Kidney glomerular epithelial cell (primary cell): ENCODE measurements at regions not wholly inside any gene's neighbourhood (a gene's known extent, or its start where the extent isn't known, plus 50 kb on each side); places are given as distances from the start of the nearest gene placed in this dataset.
A peak's percentile ranks its signal among the peaks of the same experiment; 100 is the strongest.

Source experiments
- DNase-seq: peaks from one replicate; lab custom pipeline; 2025; lab: John Stamatoyannopoulos, UW

DNA sequence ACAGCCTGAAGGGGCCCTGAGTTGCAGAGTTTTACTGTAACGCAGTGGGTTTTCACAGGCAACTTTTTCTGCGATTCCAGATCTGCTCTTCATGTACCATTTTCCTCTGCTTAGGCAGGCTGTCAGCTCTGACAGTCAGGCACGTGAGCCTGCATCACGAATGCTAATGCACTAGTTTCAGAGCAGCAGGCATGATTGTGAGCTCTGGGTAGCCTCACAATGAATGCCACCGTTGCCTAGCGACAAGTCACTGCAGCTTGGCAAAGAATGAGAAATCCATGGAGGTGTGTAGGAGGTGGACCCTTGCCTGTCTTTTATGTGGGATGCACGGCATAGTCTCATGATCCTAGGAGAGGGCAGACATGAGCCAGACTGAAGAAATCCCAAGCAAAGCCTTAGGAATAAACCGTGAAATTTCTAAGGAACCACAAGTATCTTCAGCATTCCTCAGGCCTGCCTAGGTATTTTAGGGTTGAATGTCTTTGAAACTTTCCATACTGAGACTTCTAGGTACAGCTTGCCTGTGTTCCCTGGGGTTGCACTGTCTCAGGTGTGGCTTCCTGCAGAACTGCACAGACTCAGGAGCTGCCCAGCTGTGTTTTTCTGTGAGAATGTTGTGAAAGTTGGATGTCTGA lies 774.7 kb upstream of the TSPY4 start:
- peak; percentile 62 for DNase-seq

DNA sequence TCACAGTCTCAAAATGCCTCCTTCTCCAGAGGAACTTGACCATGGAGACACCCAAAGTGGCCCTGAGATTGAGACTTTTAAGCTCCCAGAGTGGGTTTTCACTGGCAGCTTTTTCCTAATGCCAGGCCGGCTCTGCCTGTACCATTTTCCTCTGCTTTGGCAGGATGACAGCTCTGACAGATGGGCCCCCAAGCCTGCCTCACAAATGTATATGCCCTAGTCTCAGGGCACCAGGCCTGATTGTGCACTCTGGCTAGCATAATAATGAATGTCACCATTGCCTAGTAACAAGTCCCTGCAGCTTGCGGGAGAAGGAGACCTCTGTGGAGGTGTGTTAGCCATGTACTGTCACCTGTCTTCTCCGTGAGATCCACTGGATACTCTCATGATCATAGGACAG lies 772.8 kb upstream of the TSPY4 start:
- no peak for DNase-seq

DNA sequence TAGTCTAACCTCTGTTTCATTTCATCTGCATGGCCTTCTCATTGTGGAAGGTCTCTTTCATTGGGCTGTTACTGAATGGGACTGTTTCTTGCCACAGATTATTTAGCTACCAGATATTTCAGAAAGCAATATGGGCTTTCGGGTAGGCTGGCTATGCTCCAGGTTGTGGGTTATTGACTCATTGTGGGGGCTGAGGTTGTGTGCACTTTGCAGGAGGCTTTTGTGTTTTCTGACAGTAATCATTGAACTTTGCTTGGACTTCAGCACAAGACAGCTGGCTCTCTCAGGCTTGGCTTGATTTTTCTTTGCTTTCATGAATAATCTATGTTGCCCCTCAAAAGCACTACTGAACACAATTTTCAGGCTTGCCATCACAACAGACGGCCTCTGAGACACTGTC lies 771.1 kb upstream of the TSPY4 start:
- peak; percentile 11 for DNase-seq

DNA sequence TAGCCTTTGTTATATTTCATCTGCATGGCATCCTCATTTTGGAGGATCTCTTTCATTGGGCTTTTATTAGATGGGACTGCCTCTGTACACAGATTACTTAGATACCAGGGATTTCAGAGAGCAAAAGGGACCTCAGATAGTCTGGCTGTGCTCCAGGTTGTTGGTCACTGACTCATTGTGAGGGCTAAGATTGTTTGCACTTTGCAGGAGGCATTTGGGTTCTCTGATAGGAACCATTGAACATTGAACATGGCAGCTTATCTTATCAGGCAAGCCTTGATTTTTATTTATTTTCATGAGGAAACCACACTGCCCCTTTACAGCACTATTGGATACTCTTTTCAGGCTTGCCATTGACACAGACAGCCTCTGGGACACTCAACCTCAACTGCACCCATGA lies 766.9 kb upstream of the TSPY4 start:
- DNase-seq, result peak; percentile 16

DNA sequence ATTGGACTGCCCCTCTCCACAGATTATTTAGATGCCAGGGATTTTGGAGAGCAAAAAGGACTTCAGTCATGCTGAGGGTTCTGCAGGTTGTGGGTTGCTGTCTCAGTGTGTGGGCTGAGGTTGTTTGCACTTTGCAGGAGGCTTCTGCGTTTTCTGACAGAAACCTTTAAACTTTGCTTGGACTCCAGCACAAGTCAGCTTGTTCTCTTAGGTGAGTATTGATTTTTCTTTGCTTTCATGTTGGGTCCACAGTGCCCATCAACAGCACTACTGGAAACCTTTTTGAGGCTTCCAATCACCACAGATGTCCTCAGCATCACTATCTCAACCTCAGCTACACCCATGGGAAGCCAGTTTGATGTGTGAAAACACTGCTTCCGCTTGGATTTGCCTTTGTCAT lies 764.3 kb upstream of the TSPY4 start:
- DNase-seq, result no peak

DNA sequence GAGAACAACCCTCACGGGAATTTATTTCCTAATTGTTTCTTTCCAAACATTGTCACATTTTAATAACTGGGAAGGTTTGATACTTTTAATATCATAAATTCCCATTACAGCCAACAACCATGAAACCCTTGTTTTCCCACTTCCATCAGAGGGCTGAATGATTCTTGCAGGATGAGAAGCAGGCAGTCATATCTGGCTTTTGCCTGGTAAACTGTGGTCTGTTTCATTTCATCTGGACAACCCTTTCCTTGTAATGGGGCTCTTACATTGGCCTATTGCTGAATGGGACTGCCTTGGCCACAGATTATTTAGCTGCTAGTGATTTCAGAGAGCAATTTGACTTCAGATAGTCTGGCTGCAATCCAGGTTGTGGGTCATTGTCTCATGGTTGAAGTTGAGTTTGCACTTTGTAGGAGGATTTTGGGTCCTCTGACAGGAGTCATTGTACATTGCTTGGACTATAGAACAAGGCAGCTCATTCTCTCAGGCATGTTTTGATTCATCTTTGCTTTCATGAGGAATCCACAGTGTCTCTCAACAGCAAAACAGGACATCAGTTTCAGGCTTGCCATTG lies 754.9 kb upstream of the TSPY4 start:
- DNase-seq, result no peak

DNA sequence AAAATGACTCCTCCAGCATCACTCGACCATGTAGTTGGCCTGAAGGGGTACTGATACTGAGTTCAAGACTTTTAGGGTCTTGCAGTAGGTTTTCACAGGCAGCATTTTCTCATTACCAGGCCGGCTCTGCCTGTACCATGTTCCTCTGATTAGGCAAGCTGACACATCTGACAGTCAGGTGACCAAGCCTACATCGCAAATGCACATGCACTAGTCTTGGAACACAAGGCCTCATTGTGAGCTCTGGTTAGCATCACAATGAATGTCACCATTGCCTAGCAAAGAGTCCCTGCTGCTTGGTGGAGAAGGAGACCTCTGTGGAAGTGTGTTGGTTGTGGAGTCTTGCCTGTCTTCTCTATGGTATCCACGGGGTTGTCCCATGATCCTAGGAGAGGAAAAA lies 754.1 kb upstream of the TSPY4 start:
- DNase-seq, result no peak

DNA sequence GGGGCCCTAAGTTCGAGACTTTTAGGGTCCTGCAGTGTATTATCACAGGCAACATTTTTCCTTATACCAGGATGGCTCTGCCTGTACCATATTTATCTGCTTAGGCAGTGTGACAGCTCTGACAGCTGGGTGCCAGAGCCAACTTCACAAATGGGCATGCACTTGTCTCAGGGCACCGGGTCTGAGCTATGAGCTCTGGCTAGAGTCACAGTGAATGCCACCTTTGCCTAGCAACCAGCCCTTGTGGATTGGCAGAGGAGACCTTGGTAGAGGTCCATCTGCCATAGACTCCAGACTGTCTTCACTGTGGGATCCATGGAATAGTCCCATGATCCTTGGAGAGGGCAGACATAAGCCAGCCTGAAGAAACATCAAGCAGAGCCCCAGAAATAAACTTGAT lies 746.6 kb upstream of the TSPY4 start:
- no peak for DNase-seq

DNA sequence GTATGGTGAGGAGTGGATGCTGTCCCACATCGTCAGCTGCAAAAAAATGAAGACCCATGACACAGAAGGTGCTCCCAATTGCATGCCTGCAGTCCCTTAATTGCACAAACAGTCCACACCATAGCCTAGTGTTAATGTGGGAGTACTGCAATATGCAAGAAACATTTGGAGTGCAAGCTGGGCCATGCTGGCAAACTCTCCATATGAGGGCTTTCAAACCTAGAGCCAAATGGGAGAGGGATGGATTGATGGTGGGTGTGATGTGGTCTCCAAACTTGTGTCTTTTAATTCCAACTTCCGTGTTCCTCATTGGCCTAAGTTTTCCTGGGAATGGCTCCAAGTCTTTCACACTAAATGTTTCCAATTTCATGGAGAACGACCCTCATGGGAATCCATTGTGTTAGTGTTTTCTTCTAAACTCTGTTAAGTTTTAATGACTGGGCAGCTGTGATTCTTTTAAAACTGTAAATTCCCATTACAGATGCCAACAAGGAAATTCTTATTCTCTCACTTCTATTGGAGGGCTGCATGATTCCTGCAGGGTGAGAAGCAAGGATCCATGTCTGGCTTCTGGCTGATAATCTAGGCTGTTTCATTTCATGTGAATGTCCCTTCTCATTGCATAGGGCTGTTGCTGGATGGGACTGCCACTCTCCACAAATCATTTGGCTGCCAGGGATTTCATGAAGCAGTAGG lies 745.3 kb upstream of the TSPY4 start:
- DNase-seq, result no peak

DNA sequence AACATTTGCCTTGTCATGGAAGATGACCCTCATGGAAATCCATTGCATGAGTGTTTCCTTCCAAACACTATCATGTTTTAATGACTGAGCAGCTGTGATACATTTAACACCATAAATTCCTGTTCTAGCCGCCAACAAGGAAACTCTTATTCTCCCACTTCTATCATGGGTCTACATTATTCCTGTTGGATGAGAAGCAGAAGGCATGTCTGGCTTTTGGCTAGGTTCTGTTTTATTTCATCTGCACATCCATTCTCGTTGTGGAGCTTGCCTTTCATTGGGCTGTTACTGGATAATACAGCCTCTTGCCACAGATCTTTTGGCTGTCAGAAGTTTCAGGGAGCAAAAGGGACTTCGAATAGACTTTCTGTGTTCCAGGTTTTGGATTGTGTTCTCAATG lies 742.6 kb upstream of the TSPY4 start:
- DNase-seq, result no peak

DNA sequence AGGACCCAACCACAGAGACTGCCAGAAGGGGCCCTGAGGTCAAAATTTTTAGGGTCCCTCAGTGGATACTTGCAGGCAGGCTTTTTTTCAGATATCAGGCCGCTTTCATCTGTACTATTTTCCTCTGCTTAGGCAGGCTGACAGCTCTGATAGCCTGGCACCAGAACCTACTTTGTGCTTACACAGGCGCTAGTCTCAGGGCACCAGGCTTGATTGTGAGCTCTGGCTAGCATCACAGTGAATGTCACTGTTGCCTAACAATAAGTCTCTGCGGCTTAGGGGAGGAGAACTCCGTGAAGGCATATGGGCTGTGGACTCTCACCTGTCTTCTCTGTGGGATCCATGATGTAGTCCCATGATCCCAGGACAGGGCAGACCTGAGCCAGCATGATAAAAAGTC lies 738.1 kb upstream of the TSPY4 start:
- no peak for DNase-seq

DNA sequence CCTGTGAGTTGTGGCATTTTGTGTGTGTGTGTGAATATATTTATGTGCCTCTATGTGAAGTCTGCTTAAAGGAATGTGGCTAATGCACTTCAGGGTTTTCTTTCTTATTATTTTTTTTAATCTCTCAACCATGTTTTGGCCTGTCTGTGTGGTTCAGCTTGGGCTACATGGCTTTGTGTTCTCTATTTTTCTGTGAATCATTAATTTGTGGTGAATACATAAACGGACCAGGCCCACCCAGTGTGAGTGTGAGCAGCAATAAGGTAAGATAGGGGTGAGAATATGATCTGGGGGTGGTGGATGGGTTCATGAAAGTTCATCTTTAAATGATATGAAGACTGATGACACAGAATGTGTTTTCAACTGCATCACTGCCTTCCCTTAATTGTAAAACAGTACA lies 726.6 kb upstream of the TSPY4 start:
- peak; percentile 50 for DNase-seq

DNA sequence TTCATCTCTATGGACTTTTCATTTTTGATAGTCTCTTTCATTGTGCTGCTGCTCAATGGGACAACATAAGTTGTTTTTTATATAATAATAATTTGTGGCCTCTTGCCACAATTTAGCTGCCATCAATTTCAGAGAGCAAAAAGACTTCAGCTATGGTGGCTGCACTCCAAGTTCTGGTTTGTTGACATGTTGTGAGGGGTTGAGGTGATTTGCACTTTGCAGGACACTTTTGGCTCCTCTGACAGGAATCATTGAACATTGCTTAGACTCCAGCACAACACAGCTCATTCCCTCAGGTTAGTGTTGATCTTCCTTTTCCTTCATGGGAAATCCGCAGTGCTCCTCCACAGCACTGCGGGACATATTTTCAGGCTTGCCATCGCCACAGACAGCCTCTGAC lies 725.4 kb upstream of the TSPY4 start:
- DNase-seq, result no peak

DNA sequence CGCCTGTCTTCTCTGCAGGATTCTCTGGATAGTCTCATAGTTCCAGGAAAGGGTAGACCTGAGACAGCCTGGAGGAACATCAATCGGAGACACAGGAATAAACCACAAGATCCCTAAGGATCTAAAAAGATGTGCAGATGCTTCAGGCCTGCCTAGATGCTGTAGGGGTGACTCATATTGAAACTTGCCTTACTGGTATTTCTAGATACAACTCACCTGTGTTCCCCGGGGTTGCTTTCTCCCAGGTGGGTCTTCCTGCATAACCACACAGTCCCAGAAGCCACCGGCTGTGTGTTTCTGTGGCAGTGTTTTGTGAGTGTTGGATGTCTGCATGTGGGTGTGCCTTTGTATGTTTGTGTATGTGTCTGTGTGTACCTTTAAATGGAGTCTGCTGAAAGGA lies 719.0 kb upstream of the TSPY4 start:
- no peak for DNase-seq

DNA sequence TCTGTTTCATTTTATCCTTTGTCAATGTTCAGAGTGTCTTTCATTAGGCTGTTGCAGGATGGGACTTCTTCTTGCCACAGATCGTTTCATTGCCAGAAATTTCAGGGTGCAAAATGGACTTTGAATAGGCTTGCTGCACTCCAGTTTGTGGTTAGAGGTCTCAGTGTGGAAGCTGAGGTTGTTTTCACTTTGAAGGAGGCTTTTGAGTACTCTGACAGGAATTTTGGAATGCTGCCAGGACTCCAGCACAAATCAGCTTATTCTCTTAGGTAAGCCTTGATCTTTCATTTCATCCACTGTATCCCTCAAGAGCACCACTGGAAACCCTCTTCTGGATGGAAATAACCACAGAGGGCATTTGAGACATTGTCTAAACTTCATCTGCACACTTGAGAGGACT lies 715.1 kb upstream of the TSPY4 start:
- peak; percentile 57 for DNase-seq

DNA sequence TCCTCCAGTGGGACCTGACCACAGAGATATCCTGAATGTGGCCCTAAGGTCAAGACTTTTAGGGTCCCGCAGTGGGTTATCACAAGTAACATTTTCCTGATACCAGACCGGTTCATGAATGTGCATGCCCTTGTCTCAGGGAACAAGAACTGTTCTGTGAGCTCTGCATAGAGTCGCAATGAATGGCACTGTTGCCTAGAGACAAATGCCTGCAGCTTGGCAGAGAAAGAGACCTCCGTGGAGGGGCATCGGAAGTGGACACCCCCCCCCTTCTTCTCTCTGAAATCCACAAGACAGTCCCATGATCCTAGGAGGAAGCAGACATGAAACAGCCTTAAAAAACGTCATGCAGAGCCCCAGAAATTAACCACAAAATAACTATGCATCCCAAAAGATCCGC lies 714.4 kb upstream of the TSPY4 start:
- no peak for DNase-seq

DNA sequence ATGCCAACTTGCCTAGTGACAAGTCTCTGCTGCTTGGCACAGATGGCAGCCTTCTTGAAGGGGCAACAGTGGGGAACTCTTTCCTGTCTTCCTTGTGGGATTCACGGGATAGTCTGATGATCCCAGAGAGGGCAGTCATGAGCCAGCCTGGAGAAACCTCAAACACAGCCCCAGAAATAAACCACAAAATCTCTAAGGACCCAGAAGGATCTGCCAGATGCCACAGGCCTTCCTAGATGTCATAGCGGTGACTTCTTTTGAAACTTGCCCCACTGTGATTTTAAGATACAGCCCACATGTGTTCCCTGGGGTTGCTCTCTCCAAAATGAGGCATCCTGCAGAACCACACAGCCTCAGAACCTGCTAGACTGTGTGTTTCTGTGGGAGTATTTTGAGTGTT lies 707.6 kb upstream of the TSPY4 start:
- no peak for DNase-seq

DNA sequence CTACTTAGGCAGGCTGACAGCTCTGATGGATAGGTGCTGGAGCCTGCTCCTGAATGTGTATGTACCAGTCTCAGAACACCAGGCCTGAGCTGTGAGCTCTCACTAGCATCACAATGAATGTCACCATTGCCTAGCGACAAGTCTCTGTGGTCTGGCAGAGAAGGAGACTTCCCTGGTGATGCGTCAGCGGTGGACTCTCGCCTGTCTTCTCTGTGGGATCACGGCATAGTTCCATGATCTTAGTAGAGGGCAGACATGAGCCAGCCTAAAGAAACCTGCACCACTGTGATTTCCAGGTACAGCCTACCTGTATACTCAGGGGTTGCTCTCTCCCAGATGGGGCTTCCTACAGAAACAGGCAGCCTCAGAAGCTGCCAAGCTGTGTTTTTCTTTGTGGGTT lies 699.2 kb upstream of the TSPY4 start:
- no peak for DNase-seq

DNA sequence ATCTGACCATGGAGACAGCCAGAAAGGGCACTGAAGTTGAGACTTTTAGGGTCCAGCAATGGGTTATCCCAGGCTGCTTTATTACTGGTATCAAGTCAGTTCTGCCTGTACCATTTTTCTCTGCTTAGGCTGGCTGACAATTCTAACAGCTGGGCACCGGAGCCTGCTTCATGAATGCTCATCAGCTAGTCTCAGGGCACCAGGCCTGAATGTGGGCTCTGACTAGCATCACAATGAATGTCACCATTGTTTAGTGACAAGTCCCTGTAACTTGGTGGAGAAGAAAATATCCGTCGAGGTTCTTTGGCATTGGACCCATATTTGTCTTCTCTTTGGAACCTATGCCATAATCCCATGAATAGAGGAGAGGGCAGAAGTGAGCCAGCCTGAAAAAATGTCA lies 692.3 kb upstream of the TSPY4 start:
- no peak for DNase-seq

DNA sequence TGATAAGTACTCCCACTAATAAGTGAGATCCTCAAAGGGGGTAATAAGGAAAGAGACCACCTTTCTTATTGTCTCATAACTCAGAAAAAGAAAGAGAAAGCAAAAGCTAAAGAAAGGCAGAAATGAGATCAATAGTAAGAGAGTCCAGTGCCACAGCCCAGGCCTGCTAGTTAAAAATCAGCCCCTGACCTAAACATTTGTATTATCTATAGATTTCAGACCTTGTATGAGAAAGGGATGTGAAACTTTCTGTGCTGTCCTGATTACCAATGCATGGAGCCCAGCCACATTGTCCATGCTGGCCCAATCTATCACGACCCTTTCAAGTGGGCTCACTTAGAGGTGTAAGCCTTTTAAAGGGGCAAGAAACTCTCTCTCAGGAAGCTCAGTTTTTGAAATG lies 684.8 kb upstream of the TSPY4 start:
- no peak for DNase-seq

DNA sequence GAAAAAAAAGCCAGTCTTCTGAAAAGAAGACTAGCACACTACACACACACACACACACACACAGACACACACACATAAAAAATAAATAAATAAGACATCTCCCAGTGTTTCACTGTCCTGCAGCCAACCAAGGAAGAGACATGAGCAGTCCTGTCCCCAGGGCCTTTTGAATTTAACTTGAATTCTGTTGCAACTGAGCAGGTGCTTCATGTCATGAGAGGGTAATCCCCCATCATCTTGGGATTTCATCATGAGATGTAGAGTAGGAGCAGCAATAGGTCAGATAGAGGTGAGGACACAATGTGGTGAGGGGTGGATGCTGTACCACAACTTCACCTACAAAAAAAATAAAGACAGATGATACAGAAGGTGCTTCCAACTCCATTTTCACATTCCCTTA lies 682.2 kb upstream of the TSPY4 start:
- DNase-seq, result no peak

DNA sequence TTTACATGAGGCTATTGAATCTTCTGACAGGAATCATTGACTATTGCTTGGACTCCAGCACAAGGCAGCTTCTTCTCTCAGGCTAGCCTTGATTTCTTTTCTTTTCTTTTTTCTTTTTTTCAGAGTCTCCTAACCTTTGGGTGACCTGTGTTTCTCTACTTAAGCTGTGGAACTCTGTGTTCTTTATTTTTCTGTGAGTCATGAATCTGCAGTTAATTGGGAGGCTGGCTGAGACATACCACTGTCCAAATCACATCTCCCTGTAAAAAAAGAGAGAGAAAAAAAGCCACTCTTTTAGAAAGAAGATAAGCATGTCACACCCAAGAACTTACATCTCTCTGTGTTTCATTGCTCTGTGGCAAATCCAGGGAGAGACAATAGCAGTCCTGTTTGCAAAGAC lies 681.2 kb upstream of the TSPY4 start:
- DNase-seq, result no peak

DNA sequence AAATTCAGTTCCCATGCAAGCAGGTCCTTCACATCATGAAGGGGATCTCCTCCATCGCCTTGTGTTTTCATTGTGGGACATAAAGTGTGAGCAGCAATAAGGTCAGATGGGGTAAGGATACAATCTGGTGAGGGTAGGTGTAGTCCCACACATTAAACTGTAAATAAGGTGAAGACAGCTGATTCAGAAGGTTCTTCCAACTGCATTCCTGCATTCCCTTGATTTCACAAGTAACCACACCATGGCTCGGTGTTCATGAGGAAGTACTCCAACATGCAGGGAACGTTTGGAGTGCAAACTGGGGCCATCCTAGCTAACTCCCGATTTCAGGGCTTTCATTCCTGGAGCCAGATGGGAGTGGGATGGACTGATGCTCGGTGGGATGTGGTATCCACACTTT lies 680.7 kb upstream of the TSPY4 start:
- peak; percentile 0 for DNase-seq

DNA sequence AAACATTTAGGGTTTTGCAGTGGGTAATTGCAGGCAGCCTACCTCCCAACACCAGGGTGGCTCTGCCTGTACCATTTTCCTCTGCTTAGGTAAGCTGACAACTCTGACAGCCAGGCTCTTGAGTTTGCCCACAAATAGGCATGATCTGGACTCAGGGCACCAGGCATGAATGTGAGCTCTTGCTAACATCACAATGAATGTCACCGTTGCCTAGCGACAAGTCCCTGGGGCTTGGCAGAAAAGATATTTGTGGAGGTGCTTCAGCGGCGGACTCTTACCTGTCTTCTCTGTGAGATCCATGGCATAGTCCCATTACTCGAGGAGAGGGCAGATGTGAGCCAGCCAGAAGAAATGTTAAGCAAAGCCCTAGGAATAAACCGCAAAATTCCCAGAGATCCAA lies 677.5 kb upstream of the TSPY4 start:
- no peak for DNase-seq
